Iris pigment epithelial cell (primary cell): ENCODE measurements at regions not wholly inside any gene's neighbourhood (a gene's known extent, or its start where the extent isn't known, plus 50 kb on each side); places are given as distances from the start of the nearest gene placed in this dataset.
"Not testable (repeated sequence)": the region's sequence is repeated elsewhere in the genome, so short reads cannot be mapped to it uniquely, and the experiment has no call there.

ENCODE experiments used
- DNase-seq: peaks from one replicate; pipeline ENCODE4 v3.0.0-alpha.2; 2011; ENCODE audit warnings: low read depth

DNA sequence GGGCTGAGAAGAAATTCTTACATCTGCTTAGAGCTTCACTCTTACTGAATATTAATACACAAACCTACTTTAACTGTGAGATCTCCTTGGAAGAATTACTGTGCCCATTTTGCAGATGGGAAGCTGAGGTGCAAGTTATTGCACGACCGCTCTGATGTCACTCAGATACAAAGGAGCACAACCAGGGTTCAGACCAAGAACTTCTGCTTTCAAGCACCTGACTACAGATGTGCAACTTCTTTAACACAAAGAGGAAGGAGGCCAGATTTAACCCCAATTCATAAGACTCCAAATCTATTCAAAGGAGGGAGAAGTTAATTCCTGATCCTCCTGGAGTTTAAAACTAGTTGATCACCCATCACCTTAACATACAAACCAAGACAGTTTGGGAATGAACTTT is 232.6 kb downstream of the VRK1 start:
- no peak for DNase-seq

- DNase-seq, result no peak
These were observed 234.3 kb downstream of the VRK1 start for GRCh38 chr14:97031530-97031929.

DNA sequence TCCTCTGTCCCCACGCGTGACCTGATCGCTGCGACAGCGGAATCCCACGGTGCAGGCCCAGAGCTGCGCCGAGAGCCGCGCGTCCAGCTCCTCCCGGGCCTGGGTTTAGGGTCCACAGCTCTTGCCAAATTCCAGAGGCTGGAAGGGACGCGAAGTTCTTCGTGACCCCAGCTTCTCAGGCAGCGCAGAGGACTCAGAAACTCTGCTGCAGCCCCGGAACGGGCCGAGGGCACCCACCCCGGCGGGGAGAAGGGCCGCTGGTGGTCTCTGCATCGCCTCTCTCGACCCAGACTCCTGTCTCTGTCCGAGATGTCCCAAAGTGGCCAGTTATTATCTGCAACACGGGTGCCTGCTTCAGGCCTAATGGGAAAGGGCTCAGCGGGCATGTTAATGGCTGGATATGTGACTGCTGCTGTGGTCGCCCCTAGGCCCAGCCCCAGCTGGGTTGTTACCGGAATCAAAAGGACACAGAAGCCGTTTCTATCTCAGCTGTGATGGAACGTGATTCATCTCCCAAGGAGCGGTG is 236.4 kb downstream of the VRK1 start:
- no peak for DNase-seq

DNA sequence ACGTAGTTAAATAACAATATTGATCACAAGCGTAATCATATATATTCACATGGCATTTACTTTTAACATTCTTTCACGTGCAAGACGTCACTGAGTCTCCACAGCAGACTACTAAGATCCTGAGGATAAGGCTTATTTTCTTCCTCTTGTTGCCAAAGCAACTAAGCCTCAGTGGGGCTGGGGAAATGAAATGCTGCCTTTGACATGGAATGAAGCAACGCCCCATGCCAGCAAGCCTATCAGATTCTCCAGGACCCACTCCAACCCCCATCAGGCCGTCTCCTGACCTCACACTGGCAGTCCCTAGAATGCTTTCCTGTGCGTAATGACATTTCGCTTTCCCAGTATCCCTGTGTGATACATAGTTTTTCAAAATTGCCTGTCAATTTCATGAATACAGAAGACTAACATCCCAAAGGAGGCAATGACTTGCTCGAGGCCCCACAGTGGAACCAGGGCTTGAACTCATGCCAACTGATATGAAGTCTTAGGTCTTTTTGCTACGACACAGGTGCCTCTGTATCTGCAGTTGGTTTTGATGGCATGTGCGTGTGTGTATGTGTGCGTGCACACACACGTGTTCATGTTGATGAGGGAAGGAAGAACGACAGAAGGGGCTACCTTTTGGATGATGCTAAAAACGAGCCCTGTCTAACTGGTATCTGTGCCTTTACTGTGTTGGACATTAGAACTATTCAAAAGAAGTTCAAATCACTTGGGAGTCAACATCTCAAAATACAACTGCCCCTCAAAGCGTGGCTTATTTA is 239.1 kb downstream of the VRK1 start:
- no peak for DNase-seq

DNA sequence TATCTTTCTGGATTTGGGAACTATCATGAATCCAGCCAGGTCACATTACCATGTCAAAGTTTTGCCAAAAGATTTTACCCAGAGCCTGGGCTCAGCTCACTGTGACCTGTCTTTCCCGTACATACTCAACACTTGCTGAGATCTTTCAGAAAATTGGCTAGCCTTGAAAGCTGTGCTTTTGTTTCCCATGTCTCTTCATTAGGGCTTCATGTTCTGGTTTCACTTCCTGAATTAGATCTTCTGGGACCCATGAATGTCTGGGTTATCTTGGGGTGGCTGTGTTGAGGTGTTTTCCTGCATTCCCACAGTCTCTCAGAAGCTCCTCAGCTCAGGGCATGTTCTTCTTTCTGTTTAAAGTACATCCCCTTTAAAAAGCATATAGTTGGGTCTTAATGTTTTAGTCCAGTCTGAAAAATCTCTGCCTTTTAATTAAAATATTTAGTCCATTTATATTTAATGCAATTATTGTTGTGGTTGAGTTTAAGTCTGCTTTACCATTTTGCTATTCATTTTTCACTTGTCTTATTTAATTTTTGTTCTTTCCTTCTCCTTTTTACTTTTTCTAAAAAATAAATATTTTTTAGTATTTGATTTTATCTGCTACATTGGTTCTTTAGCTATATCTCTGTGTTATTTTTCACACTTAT is 242.7 kb downstream of the VRK1 start:
- DNase-seq, result no peak

DNA sequence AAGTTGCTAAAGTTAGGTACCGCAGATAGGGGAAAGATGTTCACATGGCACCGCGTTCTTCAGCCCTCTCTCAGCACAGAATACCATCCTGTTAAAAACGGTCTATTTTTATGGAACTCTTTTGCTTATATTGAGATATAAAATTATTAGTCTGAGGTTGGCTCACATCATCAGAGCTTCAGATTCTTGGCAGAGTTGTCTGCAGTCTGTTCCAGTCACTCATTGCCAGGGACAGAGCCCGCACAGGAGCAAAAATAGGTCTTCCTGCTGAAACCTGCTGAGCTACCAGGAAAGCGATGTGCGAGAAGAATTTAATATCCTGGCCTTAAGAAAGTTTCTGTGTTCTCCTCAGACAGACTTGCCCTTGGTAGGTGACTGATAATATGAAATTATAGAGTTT is 249.8 kb downstream of the VRK1 start:
- DNase-seq, result no peak

- no peak for DNase-seq
These were observed 254.8 kb downstream of the VRK1 start for GRCh38 chr14:97052001-97052400.

DNA sequence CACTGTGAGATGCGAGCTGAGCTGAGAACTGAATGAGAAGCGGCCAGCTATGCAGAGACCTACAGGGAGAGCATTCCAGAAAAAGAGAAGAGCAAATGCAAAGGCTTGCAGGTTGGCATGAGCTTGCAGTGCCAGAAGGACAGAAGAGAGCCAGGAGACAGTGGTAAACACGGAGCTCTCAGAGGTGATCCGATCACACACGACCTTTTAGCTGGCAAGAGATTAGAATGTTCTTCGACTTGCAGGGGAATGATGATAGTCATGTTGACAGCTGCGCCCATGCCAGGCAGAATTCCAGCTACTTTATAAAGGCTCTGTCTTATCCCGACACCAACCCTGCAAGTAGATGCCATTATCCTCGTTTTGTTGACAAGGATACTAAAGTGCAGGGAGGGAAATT is 256.8 kb downstream of the VRK1 start:
- no peak for DNase-seq

GRCh38 chr14:97055355-97055754 is 258.2 kb downstream of the VRK1 start:
- no peak for DNase-seq

- no peak for DNase-seq
These were observed 258.9 kb downstream of the VRK1 start for GRCh38 chr14:97056086-97056485.

DNA sequence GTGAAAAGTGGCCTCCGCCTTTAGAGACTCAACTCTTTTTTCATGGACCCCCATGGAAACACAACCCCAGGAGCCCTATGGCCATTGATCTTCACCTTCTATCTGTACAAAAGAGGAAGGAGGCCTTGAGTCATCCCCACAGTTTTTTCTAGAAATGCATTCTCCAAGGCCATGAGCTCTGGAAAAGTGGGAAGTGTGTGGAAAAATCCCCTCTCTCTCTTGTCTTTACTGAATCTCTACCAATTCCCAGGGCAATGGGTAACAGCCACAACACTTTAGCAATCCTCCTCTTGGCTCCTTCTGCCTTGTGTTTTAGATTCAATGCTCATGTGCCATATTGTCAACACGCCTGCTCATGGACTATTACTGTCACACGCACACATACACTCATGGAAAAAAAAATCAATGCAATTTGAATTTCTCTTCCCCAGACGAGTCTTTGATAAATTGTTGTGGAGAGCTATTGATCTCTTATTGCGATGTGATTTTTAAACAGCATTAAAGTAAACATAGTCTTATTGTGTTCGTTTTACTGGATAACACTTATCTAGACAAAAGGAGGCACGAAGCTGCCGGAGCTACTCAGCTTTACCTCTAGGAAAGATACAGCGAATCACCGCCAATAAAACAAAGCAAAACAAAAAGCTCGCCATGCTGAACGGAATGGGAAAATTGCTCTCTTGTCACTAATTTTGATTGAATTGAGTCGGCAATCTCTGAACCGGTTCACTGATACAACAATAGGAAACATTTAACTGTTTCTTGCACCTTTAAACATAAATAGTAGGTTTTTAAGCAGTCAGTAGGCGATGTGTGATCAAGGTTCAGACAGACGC is 260.3 kb downstream of the VRK1 start:
- DNase-seq, result no peak

GRCh38 chr14:97058074-97058467 is 260.9 kb downstream of the VRK1 start:
- no peak for DNase-seq

GRCh38 chr14:97058589-97058988 is 261.4 kb downstream of the VRK1 start:
- DNase-seq, result no peak

GRCh38 chr14:97061198-97061597 is 264.0 kb downstream of the VRK1 start:
- no peak for DNase-seq

DNA sequence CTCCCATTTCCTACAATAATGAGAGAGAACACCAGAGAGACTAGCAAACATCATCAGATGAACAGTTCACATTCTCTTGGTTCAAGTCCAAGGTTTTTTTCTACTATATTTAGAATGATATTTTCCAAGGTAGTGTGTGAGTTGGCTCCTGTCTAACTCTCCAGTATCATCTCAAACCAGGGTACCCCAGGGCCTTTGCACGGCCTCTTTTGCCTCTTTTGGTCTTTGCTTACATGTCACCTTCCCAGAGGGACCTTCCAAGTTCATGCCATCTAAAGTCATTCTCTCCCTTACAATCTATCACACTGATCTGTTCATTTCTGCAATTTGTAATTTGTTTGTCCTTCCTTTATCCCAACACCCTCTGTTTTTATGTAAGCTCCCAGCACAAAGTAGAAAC is 264.5 kb downstream of the VRK1 start:
- DNase-seq, result no peak

DNA sequence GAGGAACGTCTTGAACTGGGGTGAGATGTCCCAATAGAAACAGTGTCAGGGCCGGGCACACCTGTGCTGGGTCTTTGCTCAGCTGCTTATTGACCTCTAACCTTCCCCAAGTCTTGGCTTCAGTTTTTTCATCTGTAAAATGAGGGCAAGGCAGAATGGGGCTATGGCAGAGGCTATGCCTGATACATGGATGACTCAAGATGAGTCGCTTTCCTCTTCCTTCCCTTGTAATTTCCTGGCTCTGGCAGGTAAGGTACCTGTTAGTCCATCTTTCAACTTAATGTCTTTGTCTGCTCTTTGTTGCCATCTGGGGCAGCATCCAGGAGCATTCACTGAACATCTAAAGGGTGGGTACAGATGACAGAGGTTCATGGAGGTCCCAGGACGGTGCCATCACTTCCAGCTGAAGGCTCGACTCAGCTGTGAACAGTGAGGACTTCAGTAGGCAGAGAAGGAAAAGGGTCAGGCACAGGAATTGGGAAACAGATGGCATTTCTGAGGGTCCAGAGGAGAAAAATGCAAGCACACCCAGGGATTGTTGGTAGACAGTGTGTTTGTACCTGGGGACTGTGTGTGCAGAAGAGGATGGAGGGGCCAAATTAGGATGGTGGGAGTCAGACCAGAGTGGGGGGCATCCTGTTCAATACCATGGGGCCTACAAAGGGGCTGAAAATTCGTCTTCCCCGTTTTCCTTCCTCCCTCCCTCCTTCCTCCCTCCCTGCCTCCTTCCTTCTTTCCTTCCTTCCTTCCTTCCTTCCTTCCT is 268.3 kb downstream of the VRK1 start:
- no peak for DNase-seq

GRCh38 chr14:97066068-97066899 is 269.1 kb downstream of the VRK1 start:
- DNase-seq, result no peak

- DNase-seq, result not testable (repeated sequence)
These were observed 271.1 kb downstream of the VRK1 start for GRCh38 chr14:97068293-97068692.

DNA sequence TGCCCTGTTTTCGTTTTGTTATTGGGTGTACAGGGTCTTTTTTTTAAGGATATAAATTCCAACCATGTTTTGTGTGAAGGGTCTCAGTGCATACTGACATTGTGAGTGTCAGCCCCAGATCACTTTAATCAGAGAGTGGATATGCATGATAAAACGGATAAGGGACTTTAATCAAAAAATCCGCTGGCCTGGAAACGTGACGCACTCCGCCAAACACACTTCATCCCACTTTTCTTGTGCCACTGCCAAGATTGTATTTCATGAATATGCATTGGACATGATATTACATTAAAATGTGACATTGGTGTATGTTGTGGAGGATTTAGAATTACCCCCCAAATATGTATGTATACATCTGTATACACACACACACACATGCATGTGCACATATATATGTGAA is 273.1 kb downstream of the VRK1 start:
- DNase-seq, result no peak

GRCh38 chr14:97071177-97071576 is 274.0 kb downstream of the VRK1 start:
- DNase-seq, result no peak

- DNase-seq, result no peak
These were observed 276.4 kb downstream of the VRK1 start for GRCh38 chr14:97073622-97074021.
